A549 (cell line): ENCODE measurements at regions not wholly inside any gene's neighbourhood (a gene's known extent, or its start where the extent isn't known, plus 50 kb on each side); places are given as distances from the start of the nearest gene placed in this dataset.

Experiments
- CEBPB ChIP-seq, 2 experiments: fragments of >200 bp in 1 of 2; sonication (Bioruptor Twin) in 1 of 2; formaldehyde crosslinking in 1 of 2; IDR thresholded peaks; 2 replicates each; pipeline ENCODE4 v1.6.1; 2012 to 2016
- CTCF ChIP-seq: fragments of >200 bp; sonication (Bioruptor Twin); formaldehyde crosslinking; IDR thresholded peaks from 3 replicates; pipeline ENCODE4 v1.5.1; 2016
- JUNB ChIP-seq: fragments of >200 bp; sonication (Bioruptor Twin); formaldehyde crosslinking; IDR thresholded peaks from 2 replicates; pipeline ENCODE4 v1.6.1; 2016
- ZFP36 ChIP-seq: fragments of 450-650 bp; IDR thresholded peaks from 2 replicates; pipeline ENCODE4 v1.6.1; 2014; ENCODE audit warnings: borderline replicate concordance; ENCODE audit not compliant: partially characterized antibody

GRCh38 chr2:203803053-203803429 lies 64.5 kb upstream of the CTLA4 start:
- TF ChIP-seq CTCF (no peak), CEBPB (IDR thresholded peaks at IDR 0.05) (no peak), ZFP36 (no peak), JUNB (no peak)
